Natural killer cell (primary cell): ENCODE measurements at regions not wholly inside any gene's neighbourhood (a gene's known extent, or its start where the extent isn't known, plus 50 kb on each side); places are given as distances from the start of the nearest gene placed in this dataset.

ENCODE experiments used
- ATAC-seq, 3 donors: fragments of 150-1000 bp in 2 of 3; fragments of 200-7000 bp in 1 of 3; cut with Tn5 transposase; 1 replicate in 1 of 3; 2 replicates in 2 of 3; pipeline ENCODE4 v1.10.0; 2021; ENCODE audit warnings: mild to moderate bottlenecking in 2 of 3, moderate library complexity in 2 of 3
- DNase-seq, 2 donors: peaks; one replicate each; pipeline versions ENCODE4 v3.0.0 to v3.0.0-alpha.2; 2013 to 2021; ENCODE audit warnings: mixed read lengths in 1 of 2
- H3K27ac ChIP-seq: one replicate; pipeline ENCODE4 v1.5.1; 2013; ENCODE audit warnings: mild to moderate bottlenecking, low read length
- H3K27me3 ChIP-seq: one replicate; pipeline ENCODE4 v1.6.1; 2013; ENCODE audit warnings: low read length; ENCODE audit not compliant: control insufficient read depth, insufficient read depth
- H3K36me3 ChIP-seq: one replicate; pipeline ENCODE4 v1.6.1; 2013; ENCODE audit warnings: low read length; ENCODE audit not compliant: control insufficient read depth, insufficient read depth
- H3K4me1 ChIP-seq: one replicate; pipeline ENCODE4 v1.6.1; 2013; ENCODE audit warnings: low read length; ENCODE audit not compliant: control insufficient read depth, insufficient read depth
- H3K4me3 ChIP-seq: one replicate; pipeline ENCODE4 v1.5.1; 2013; ENCODE audit warnings: low read length
- H3K9me3 ChIP-seq: one replicate; pipeline ENCODE4 v1.6.1; 2013; ENCODE audit warnings: low read length; ENCODE audit not compliant: control insufficient read depth, insufficient read depth
- H3K27ac Mint-ChIP-seq, 2 donors: one replicate each; pipeline ENCODE4 v1.8.0; 2022; ENCODE audit warnings: mild to moderate bottlenecking in 2 of 2, mixed read lengths in 2 of 2, moderate library complexity in 1 of 2
- H3K27me3 Mint-ChIP-seq, 2 donors: one replicate each; pipeline ENCODE4 v1.8.0; 2022; ENCODE audit warnings: low read depth in 2 of 2, mixed read lengths in 2 of 2
- H3K36me3 Mint-ChIP-seq: one replicate; pipeline ENCODE4 v1.8.0; 2022; ENCODE audit warnings: mixed read lengths
- H3K4me1 Mint-ChIP-seq, 2 donors: one replicate each; pipeline ENCODE4 v1.8.0; 2022; ENCODE audit warnings: mixed read lengths in 2 of 2
- H3K4me3 Mint-ChIP-seq: one replicate; pipeline ENCODE4 v1.8.0; 2022; ENCODE audit warnings: mild to moderate bottlenecking, moderate library complexity, mixed read lengths
- H3K9me3 Mint-ChIP-seq, 2 donors: one replicate each; pipeline ENCODE4 v1.8.0; 2022; ENCODE audit warnings: mixed read lengths in 2 of 2
- CTCF ChIP-seq: fragments of 200-600 bp; IDR thresholded peaks from one replicate; pipeline ENCODE4 v1.8.0; 2022; ENCODE audit warnings: antibody characterized with exemption
- WGBS: methylation state at CpG from one replicate; pipeline ENCODE4 v1.1.7; 2013; ENCODE audit warnings: missing lambda C conversion rate; ENCODE audit not compliant: insufficient coverage; 5-methylcytosine and 5-hydroxymethylcytosine counted together
- intact Hi-C: fragments of 100-400 bp; cut with micrococcal nuclease; formaldehyde crosslinking; loops from one replicate; pipeline ENCODE4 v1.14.2; 2022

- no peaks in the 10 kb centered on the region for H3K4me1 ChIP-seq
- Mint-ChIP-seq H3K27me3 (no peaks in the 10 kb centered on the region), H3K4me1 (no peaks in the 10 kb centered on the region), H3K4me3 (no peak overlapping the region), H3K36me3 (no peaks in the 10 kb centered on the region), H3K9me3 (peaks cover 0 to 2% of the 10 kb centered on the region in 2 donors), H3K27ac (no peak overlapping the region)
- no peaks in the 10 kb centered on the region for H3K36me3 ChIP-seq
- no peak for ATAC-seq
- no peaks in the 10 kb centered on the region for H3K9me3 ChIP-seq
- no peaks in the 10 kb centered on the region for H3K27me3 ChIP-seq
- DNase-seq, result no peak
- intact Hi-C loops, result no loop called here
- 74% methylated on average over 13 of the region's 13 CpGs for WGBS
- no peak overlapping the region for H3K4me3 ChIP-seq
- no peak overlapping the region for H3K27ac ChIP-seq
- TF ChIP-seq CTCF, result no peak
Measured at GRCh38 chr2:219997341-219997851, 370.0 kb downstream of the SLC4A3 start.

GRCh38 chr2:219998107-219998506 lies 370.7 kb downstream of the SLC4A3 start:
- WGBS, result 91% methylated on average over 3 of the region's 3 CpGs
- Mint-ChIP-seq H3K27me3 (no peaks in the 10 kb centered on the region), H3K36me3 (no peaks in the 10 kb centered on the region), H3K4me3 (no peak overlapping the region), H3K4me1 (no peaks in the 10 kb centered on the region), H3K9me3 (peaks cover 0 to 2% of the 10 kb centered on the region in 2 donors), H3K27ac (no peak overlapping the region)
- ATAC-seq (no peak), DNase-seq (no peak)
- Histone ChIP-seq H3K36me3 (no peaks in the 10 kb centered on the region), H3K27ac (no peak overlapping the region), H3K4me1 (no peaks in the 10 kb centered on the region), H3K9me3 (no peaks in the 10 kb centered on the region), H3K4me3 (no peak overlapping the region), H3K27me3 (no peaks in the 10 kb centered on the region)
- no peak for TF ChIP-seq CTCF
- intact Hi-C loops, result no loop called here

- H3K4me1 Mint-ChIP-seq, result no peaks in the 10 kb centered on the region
- no peaks in the 10 kb centered on the region for H3K27me3 Mint-ChIP-seq
- H3K9me3 Mint-ChIP-seq, result peaks cover 0 to 3% of the 10 kb centered on the region in 2 donors
- no peak for TF ChIP-seq CTCF
- no peaks in the 10 kb centered on the region for H3K36me3 Mint-ChIP-seq
- H3K4me3 Mint-ChIP-seq, result no peak overlapping the region
- no peaks in the 10 kb centered on the region for H3K9me3 ChIP-seq
- no peaks in the 10 kb centered on the region for H3K27me3 ChIP-seq
- no peaks in the 10 kb centered on the region for H3K36me3 ChIP-seq
- DNase-seq (no peak), ATAC-seq (no peak)
- H3K4me1 ChIP-seq, result no peaks in the 10 kb centered on the region
- intact Hi-C loops, result no loop called here
- no peak overlapping the region for H3K27ac ChIP-seq
- 91% methylated on average over 4 of the region's 5 CpGs for WGBS
- no peak overlapping the region for H3K4me3 ChIP-seq
- H3K27ac Mint-ChIP-seq, result no peak overlapping the region
Measured at GRCh38 chr2:219998714-219999227, 371.3 kb downstream of the SLC4A3 start.

GRCh38 chr2:220000080-220000479 lies 372.6 kb downstream of the SLC4A3 start:
- 85% methylated on average over 3 of the region's 3 CpGs for WGBS
- no peak for ATAC-seq
- Mint-ChIP-seq H3K4me3 (no peak overlapping the region), H3K9me3 (peaks cover 0 to 4% of the 10 kb centered on the region in 2 donors), H3K36me3 (no peaks in the 10 kb centered on the region), H3K27ac (no peak overlapping the region), H3K4me1 (no peaks in the 10 kb centered on the region), H3K27me3 (no peaks in the 10 kb centered on the region)
- no peak for TF ChIP-seq CTCF
- H3K9me3 ChIP-seq, result no peaks in the 10 kb centered on the region
- H3K27ac ChIP-seq, result no peak overlapping the region
- no peak overlapping the region for H3K4me3 ChIP-seq
- intact Hi-C loops, result no loop called here
- no peak for DNase-seq
- H3K27me3 ChIP-seq, result no peaks in the 10 kb centered on the region
- H3K4me1 ChIP-seq, result no peaks in the 10 kb centered on the region
- no peaks in the 10 kb centered on the region for H3K36me3 ChIP-seq
